SW480 (cell line): ENCODE measurements at regions not wholly inside any gene's neighbourhood (a gene's known extent, or its start where the extent isn't known, plus 50 kb on each side); places are given as distances from the start of the nearest gene placed in this dataset.
"Not testable (repeated sequence)": the region's sequence is repeated elsewhere in the genome, so short reads cannot be mapped to it uniquely, and the experiment has no call there.

Experiments used
- DNase-seq: peaks from one replicate; pipeline ENCODE4 v3.0.0-alpha.2; 2016; ENCODE audit warnings: low spot score

GRCh38 chr1:21385022-21385421, 54.9 kb upstream of the NBPF3 start:
- no peak for DNase-seq

- DNase-seq: no peak
Observed at GRCh38 chr1:21384620-21385019, 55.3 kb upstream of the NBPF3 start.

- DNase-seq: peak; percentile 33
Observed at GRCh38 chr1:21383785-21384401, 56.0 kb upstream of the NBPF3 start.

GRCh38 chr1:21381354-21381753, 58.6 kb upstream of the NBPF3 start:
- DNase-seq: no peak

GRCh38 chr1:21380147-21380546, 59.8 kb upstream of the NBPF3 start:
- DNase-seq: not testable (repeated sequence)

- no peak for DNase-seq
Observed at GRCh38 chr1:21379571-21379970, 60.4 kb upstream of the NBPF3 start.

GRCh38 chr1:21378705-21379494, 61.0 kb upstream of the NBPF3 start:
- peak; percentile 57 for DNase-seq

- no peak for DNase-seq
Observed at GRCh38 chr1:21372383-21372782, 67.6 kb upstream of the NBPF3 start.

- no peak for DNase-seq
Observed at GRCh38 chr1:21369905-21370304, 70.0 kb upstream of the NBPF3 start.

GRCh38 chr1:21368515-21369289, 71.2 kb upstream of the NBPF3 start:
- DNase-seq: peak; percentile 63

- DNase-seq: not testable (repeated sequence)
Observed at GRCh38 chr1:21367973-21368514, 71.9 kb upstream of the NBPF3 start.

GRCh38 chr1:21366288-21366687, 73.6 kb upstream of the NBPF3 start:
- DNase-seq: no peak

- no peak for DNase-seq
Observed at GRCh38 chr1:21365036-21365435, 74.8 kb upstream of the ECE1 start.

GRCh38 chr1:21362096-21362495, 71.8 kb upstream of the ECE1 start:
- no peak for DNase-seq

- no peak for DNase-seq
Observed at GRCh38 chr1:21361506-21361905, 71.2 kb upstream of the ECE1 start.

- no peak for DNase-seq
Observed at GRCh38 chr1:21357161-21357560, 66.9 kb upstream of the ECE1 start.

- peak; percentile 50 for DNase-seq
Observed at GRCh38 chr1:21355956-21356355, 65.7 kb upstream of the ECE1 start.

GRCh38 chr1:21352586-21352985, 62.3 kb upstream of the ECE1 start:
- no peak for DNase-seq

- DNase-seq: no peak
Observed at GRCh38 chr1:21351901-21352300, 61.6 kb upstream of the ECE1 start.

GRCh38 chr1:21350202-21350885, 60.1 kb upstream of the ECE1 start:
- DNase-seq: no peak

- DNase-seq: no peak
Observed at GRCh38 chr1:21349693-21350092, 59.4 kb upstream of the ECE1 start.

- no peak for DNase-seq
Observed at GRCh38 chr1:21347072-21347581, 56.9 kb upstream of the ECE1 start.
